ENCODE measurements at regions not wholly inside any gene's neighbourhood (a gene's known extent, or its start where the extent isn't known, plus 50 kb on each side); places are given as distances from the start of the nearest gene placed in this dataset.

DNA sequence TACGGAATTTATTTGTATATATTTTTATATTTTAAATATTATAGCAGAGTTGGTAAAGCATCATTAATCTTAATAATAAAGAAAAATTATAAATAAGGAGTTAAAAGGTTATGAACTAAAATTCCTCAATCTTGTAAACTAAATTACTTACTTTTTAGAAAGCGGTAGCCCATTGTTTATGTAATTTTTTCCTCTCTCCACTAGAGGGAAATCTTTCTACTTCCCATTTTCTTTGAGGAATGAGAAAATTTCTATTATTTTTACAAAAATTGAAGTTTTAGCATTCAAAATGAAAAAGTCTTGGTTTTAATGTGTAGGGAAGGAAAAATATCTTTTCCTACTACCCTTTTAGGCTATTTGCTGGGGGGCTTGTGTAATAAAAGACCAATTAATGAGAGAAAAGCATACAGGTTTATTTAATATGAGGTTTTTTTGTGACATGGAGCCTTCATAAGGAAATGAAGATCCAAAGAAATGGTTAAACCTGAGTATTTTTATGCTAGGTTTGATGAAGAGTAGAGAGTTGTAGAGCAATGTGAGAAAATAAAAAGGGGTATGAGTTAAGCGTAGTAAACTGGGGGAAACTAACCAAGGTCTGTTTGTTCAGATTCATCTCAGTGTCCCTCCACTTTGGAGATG, 68.7 kb upstream of the ADAD1 start:
- no peak for DNase-seq

DNA sequence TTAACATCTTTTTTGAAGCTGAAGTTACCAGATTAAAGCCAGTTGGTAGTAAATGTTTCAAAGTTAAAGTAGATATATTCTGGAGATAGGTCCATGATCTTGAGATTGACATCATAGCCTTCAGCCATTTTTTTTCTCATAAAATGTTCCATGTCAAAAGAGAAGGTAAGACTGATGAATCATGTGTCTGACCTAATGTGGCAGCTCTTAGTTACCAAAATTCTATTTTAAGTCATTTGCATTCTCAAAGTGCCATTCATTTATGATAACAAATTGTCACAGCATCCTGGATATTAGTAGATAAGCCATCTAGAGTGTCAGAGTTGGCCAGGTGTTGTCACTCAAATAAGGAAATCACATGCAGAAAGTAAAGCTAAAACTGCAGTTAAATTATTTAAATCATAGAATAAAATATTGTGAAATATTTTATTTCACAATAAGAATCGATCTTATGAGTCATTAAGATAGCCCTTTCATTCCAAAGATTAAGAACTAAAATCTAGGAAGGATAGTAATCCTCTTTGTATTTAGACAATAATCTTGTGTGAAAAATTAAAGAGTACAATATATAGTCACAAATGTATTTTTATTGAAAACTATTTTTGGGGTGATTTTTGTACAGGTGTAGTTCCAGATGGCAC, 65.7 kb upstream of the ADAD1 start:
- DNase-seq: no peak

DNA sequence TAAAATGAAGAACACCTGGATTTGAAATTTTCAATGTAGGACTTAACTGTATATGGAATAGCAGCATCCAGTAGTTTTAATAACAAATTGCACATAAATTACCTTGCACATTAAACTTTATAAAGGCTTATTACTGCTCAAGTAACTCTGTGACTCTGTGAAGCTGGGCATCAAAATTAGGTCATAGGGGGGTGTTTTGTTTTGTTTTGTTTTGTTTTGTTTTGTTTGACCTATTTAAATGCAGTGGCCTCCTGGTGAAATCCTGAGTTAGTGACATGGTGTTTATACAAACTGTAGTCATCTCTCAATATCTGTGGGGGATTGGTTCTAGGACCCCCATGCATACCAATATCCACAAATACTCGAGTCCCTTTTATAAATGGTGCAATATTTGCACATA, 51.9 kb upstream of the ADAD1 start:
- DNase-seq: no peak

DNA sequence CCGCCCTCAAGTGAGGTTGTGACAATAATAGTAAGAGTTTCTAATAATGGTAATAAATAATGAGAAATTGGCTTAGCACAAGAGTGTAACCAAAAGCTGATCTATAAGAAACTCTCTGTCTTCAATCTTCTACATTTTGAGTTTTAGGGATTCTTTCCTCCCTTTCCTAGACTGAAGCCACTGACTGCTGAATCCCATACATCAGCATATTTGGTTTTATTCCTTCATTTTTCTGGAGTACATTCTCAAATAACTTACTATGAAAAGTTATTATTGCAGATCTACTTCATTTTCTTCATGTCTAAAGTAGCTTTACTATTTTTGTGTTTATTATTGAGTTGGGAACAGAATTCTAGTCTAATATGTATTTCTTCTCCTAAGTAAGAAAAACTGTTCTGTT, 49.9 kb upstream of the ADAD1 start:
- DNase-seq: no peak

All from NCI-H146 (cell line).